ENCODE measurements at regions not wholly inside any gene's neighbourhood (a gene's known extent, or its start where the extent isn't known, plus 50 kb on each side); places are given as distances from the start of the nearest gene placed in this dataset.

GRCh38 chrX:87727620-87728019 lies 210.0 kb downstream of the KLHL4 start:
- Histone ChIP-seq H3K36me3 (no peaks in the 10 kb centered on the region), H3K4me1 (no peaks in the 10 kb centered on the region), H3K4me3 (no peak overlapping the region), H3K9me3 (no peaks in the 10 kb centered on the region), H3K27ac (no peak overlapping the region), H3K27me3 (no peaks in the 10 kb centered on the region)
- DNase-seq (ENCODE audit: low spot score in 2 of 2) = no peak
- TF ChIP-seq POLR2A (IDR thresholded peaks at IDR 0.05) = no peak
- TF ChIP-seq EP300 (IDR thresholded peaks at IDR 0.05) = no peak
- no peak for TF ChIP-seq CTCF (IDR thresholded peaks at IDR 0.05)
- WGBS, 2 donors = 52 to 54% methylated on average over 3 of the region's 3 CpGs

- H3K4me3 ChIP-seq = no peak overlapping the region
- DNase-seq (ENCODE audit: low spot score in 2 of 2) = no peak
- 72 to 92% methylated on average over 6 to 9 of the region's 9 CpGs for WGBS, 2 donors
- H3K9me3 ChIP-seq = no peaks in the 10 kb centered on the region
- no peaks in the 10 kb centered on the region for H3K36me3 ChIP-seq
- no peaks in the 10 kb centered on the region for H3K27me3 ChIP-seq
- no peak for TF ChIP-seq CTCF (IDR thresholded peaks at IDR 0.05)
- no peak for TF ChIP-seq POLR2A (IDR thresholded peaks at IDR 0.05)
- no peak for TF ChIP-seq EP300 (IDR thresholded peaks at IDR 0.05)
- no peak overlapping the region for H3K27ac ChIP-seq
- H3K4me1 ChIP-seq = no peaks in the 10 kb centered on the region
Observed at GRCh38 chrX:87728024-87728423, 210.4 kb downstream of the KLHL4 start.

GRCh38 chrX:87728459-87728858 lies 210.9 kb downstream of the KLHL4 start:
- WGBS, 2 donors = 91 to 97% methylated on average over 7 of the region's 7 CpGs
- no peaks in the 10 kb centered on the region for H3K4me1 ChIP-seq
- H3K27ac ChIP-seq = no peak overlapping the region
- no peaks in the 10 kb centered on the region for H3K9me3 ChIP-seq
- H3K27me3 ChIP-seq = no peaks in the 10 kb centered on the region
- H3K4me3 ChIP-seq = no peak overlapping the region
- H3K36me3 ChIP-seq = no peaks in the 10 kb centered on the region
- DNase-seq (ENCODE audit: low spot score in 2 of 2) = no peak
- TF ChIP-seq EP300 (IDR thresholded peaks at IDR 0.05) (no peak), POLR2A (IDR thresholded peaks at IDR 0.05) (no peak), CTCF (IDR thresholded peaks at IDR 0.05) (no peak)

GRCh38 chrX:87732133-87732532 lies 214.5 kb downstream of the KLHL4 start:
- Histone ChIP-seq H3K27me3 (peaks cover 0 to 8% of the 10 kb centered on the region in 2 donors), H3K36me3 (no peaks in the 10 kb centered on the region), H3K4me3 (no peak overlapping the region), H3K27ac (no peak overlapping the region), H3K4me1 (no peaks in the 10 kb centered on the region), H3K9me3 (no peaks in the 10 kb centered on the region)
- TF ChIP-seq EP300 (IDR thresholded peaks at IDR 0.05) = no peak
- no peak for TF ChIP-seq POLR2A (IDR thresholded peaks at IDR 0.05)
- TF ChIP-seq CTCF (IDR thresholded peaks at IDR 0.05) = no peak
- no peak for DNase-seq (ENCODE audit: low spot score in 2 of 2)

GRCh38 chrX:87736576-87736975 lies 219.0 kb downstream of the KLHL4 start:
- Histone ChIP-seq H3K27ac (no peak overlapping the region), H3K4me3 (no peak overlapping the region), H3K9me3 (no peaks in the 10 kb centered on the region), H3K27me3 (peaks cover 0 to 13% of the 10 kb centered on the region in 2 donors), H3K4me1 (no peaks in the 10 kb centered on the region), H3K36me3 (no peaks in the 10 kb centered on the region)
- TF ChIP-seq EP300 (IDR thresholded peaks at IDR 0.05) = no peak
- no peak for TF ChIP-seq POLR2A (IDR thresholded peaks at IDR 0.05)
- no peak for TF ChIP-seq CTCF (IDR thresholded peaks at IDR 0.05)
- no peak for DNase-seq (ENCODE audit: low spot score in 2 of 2)
- WGBS, 2 donors = 39 to 53% methylated on average over 2 of the region's 2 CpGs

Measured in tibial nerve (tissue), 4 donors.